NCI-H187 treated with DMSO at 0.1 percent for 48 hours (cell line): ENCODE measurements at regions not wholly inside any gene's neighbourhood (a gene's known extent, or its start where the extent isn't known, plus 50 kb on each side); places are given as distances from the start of the nearest gene placed in this dataset.
"Not testable (repeated sequence)": the region's sequence is repeated elsewhere in the genome, so short reads cannot be mapped to it uniquely, and the experiment has no call there.

ENCODE experiments used
- DNase-seq: peaks from one replicate; lab custom pipeline; 2025; lab: John Stamatoyannopoulos, UW

DNA sequence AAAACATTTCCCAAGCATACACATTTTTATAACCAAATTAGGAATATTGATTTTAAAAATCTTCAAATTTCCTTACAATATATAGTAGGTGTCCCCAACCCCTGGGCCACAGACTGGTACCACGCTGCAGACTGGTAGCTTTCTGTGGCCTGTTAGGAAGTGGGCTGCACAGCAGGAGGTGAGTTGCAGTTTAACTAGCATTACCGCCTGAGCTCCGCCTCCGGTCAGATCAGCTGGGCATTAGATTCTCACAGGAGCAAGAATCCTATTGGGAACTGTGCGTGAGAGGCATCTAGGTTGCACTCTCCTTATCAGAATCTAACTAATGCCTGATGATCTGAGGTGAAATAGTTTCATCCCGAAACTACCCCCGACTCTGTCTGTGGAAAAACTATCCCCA is 62.1 kb downstream of the ZWINT start:
- no peak for DNase-seq

DNA sequence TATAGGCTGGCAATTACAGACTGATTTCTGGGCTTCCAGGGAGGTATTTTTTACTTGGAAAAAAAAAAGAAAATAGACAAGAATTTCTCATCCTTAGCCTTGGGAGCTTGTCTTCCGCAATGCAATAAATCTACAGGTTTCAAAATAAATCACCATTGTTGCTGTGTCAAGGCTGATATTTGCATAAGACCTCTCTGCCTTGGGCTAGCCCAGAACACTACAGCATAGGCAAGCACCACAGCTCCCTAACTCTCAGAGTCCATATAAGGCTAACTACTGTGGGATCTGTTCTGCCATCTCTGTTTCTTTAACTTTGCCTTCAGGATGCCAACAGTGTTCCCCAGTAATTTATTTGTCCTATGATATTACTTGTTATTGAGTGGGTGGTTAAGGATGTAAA is 64.4 kb downstream of the ZWINT start:
- DNase-seq: no peak

DNA sequence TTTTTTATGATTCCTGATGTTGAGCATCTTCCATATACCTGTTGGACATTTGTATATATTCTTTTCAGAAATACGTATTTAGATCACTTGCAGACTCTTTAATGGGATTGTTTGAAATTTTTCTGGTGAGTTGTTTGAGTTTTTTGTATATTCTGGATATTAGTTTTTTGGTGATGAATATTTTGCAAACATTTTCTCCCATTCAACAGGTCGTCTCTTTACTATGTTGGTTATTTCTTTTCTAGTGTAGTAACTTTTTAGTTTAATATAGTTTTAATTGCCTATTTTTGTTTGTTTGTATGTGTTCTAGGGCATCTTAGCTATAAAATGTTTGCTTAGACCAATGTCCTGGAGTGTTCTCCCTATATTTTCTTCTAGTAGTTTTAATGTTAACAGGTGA is 72.7 kb downstream of the ZWINT start:
- DNase-seq: no peak

DNA sequence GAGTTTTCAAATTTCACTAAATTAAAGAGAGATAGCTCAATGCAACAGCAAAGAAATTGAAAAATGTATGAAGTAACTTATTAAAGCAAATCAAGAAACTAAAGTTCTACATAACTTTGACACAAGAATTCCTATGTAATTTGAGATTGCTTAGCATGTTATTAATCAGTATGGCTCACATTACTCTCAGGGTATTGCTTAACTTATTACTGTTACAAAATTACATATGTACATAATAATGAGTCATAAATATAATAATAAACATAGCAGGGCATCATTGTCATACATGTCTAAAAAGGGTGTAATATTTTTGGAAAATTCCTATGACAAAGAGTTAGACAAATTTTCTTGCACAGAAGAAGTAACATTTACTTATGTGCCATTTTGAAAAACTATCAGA is 75.0 kb downstream of the ZWINT start:
- DNase-seq: no peak

DNA sequence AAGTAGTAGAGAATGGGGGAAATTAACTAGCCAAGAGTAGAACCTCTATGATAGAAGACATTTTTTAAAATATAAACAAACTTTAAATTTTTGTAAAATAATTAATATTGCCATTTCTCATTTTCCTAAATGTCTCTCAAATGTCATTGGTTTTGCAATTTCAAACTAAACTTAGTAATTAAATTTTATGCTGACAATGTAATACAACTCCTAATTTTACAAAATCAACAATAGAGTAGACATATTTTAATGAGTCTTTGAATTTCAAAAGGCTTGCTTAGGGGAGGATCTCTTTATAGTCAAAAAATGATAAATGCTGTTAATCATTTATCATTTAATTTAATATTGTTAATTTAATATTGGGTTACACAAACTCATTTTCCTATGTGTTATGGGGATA is 81.8 kb downstream of the ZWINT start:
- DNase-seq: no peak

DNA sequence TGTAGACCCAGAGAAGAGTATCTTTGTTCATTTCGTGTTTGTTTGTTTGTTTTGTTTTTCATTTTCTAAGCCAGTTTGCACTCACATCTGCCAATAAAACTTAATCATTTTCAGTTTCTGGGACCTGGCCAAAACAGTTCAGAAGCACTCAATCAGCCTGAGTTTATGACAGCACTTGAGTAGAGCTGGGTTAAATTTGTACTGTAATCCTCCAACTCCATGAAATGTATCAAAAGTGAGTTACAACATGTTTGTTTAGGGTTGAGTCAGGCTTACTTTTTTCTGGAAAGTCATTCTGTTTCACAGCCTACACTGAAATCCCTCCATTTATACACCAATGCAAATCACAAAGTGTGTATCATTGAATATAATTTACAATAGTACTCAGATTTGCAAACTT is 91.9 kb downstream of the ZWINT start:
- DNase-seq: no peak

DNA sequence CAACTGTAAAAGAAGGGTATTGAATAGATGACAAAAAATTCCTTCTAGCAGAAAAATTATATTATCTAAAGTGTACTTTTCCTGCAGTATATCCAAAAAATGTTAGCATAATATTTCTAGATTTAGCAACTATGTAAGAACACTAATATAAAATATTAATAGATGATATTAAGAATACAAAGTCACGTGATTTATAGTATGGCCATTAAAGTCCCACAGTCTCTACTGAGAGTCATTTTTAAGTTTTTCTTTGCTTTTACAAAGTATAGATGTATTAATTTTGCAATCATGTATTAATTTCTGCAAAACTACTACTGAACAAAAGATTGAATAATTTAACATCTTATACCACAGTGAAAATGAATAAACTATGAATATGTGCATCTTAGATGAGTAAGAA is 94.9 kb downstream of the ZWINT start:
- no peak for DNase-seq

DNA sequence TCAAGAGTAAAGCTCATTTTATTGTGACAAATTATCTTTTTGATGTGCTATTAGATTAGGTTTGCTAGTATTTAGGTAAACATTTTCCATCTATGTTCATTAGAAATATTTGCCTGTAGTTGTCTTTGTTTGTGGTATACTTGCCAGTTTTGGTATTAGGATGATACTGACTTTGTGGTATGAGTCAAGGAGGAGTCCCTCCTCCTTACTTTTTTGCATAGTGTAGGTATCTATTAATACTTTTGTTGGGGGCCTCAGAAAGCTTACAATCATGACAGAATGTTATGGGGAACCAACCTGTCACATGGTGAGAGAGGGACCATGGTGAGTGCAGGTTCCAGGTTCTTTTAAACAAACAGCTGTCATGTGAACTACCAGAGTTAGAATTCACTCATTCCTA is 102.1 kb downstream of the ZWINT start:
- no peak for DNase-seq

DNA sequence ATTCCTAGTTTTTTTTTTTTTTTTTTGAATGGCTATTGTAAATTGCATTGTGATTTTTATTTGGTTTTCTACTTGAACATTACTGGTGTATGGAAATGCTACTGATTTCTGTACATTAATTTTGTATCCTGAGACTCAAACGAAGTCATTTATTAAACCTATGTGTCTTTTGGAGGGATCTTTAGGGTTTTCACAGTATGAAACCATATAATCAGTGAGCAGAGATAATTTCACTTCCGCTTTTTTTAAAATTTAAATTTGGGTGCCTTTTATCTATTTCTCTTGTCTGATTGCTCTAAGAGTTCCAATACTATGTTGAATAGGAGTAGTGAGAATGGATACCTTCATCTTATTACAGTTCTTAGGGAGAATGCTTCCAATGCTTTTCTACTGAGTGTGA is 102.7 kb downstream of the ZWINT start:
- DNase-seq: no peak

DNA sequence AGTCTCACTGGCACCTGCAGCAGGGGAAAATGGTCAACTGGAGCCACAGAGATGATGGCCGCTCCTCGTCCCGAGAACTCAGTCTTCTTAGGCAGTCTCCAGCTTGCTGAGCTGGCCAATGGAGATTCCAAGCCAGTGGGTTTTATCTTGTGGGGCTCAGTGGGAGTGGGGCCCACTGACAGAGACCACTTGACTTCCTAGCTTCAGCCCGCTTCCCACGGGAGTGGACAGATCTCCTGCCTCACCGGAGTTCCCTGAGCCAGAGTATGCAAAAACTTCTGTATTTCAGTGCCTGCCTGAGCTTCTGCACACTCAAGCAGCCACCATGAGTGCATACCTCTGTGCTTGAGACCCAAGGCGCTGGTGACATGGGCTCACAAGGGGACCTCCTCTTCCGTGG is 105.8 kb downstream of the ZWINT start:
- DNase-seq: no peak

DNA sequence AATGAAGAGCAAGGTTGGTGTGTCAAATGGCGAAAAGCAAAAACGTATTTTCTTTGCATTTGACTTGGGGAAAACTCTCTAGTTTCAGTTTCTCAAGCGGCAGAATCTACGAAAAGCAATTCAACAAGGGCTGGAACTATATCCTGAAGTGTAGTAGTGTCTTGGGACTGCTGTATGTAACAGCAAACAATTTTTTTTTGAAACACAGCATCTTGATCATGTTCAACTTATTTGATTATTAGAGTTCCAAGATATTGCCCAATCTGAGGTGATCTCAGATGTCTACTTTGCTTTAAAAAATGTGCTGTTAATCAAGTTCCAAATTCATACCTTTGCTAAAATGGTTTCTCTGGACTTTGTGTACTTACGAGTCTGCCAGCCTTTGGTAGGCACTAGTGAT is 120.6 kb downstream of the ZWINT start:
- DNase-seq: no peak

DNA sequence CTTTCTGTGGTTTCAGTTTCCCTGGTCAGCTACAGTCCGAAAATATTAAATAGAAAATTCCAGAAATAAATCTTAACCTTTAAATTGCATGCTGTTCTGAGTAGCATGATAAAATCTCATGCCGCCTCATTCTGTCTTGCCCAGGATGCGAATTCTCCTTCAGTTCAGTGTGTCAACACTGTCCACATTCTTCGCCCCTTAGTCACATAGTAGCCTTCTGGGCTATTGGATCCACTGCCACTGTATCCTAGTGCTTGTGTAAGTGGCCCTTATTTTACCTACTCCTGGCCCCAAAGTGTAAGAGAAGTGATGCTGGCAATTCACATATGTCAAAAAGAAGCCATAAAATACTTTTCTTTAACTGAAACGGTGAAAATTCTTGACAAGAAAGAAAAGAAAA is 129.6 kb downstream of the ZWINT start:
- DNase-seq: no peak

DNA sequence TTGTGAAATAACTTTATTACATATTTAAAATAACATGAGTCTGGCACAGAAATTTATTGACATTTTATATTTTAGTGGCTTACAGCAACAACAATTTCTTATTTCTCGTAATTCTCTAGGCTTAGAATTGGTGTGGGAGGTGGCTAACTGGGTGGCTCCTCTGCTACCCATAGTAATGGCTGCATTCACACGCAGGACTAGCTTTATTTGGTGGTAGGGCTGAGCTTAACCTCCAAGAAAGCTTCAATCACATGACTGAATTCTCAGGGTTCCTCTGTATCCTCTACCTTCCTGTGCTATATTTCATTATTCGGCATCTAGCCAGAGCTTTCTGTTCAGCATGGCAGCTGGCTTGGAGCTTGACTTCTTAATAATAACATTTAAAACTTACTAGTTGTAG is 138.8 kb downstream of the ZWINT start:
- DNase-seq: no peak

DNA sequence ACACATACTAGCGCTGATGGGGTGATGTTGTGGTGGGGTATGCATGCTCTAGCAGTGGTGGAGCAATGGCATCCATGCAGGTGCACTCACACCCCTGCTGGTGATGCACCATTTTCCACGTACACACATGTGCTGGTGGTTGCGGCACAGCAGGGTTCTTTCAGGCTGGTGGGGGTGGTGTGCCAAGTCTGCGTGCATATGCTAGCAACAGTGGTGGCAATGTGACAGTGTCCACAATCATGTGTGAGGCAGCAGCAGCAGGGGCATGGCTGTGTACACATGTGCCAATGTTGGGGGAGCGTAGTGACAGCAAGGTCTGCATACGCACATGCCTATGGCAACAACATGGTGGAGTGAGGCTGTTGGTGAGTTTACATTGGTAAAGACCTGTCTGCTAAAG is 148.1 kb downstream of the ZWINT start:
- DNase-seq: no peak

DNA sequence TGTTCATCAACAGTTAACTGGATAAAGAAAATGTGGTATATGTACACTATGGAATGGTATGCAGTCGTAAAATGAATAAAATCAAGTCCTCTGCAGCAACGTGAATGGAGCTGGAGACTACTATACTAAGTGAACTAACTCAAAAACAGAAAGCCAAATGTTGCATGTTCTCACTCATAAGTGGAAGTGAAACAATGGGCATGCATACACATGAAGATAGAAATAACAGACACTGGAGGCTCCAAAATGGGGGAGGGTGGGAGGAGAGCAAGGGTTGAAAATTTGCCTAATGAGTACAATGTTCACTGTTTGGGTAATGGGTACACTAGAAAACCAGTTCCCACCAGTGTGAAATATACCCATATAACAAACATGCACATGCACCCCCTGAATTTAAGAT is 179.5 kb downstream of the ZWINT start:
- no peak for DNase-seq

DNA sequence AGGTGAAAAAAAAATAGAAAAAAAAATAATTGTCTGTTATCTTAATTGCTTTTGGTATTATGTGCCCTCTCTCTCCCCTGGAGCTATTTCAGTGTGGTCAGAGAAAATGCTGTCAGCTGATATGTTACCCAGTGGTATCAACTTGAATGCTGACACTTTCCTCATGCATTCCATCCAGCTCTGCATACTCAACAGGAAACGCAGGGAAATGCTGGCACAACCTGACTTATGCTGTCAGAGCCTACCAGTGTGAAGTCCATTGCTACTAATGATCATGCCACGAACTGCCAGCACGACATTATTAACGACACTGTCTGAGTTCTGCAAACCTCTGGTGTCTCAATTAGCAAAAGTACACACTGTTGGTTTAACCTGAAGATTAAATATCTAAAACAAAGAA is 182.8 kb downstream of the ZWINT start:
- DNase-seq: no peak

DNA sequence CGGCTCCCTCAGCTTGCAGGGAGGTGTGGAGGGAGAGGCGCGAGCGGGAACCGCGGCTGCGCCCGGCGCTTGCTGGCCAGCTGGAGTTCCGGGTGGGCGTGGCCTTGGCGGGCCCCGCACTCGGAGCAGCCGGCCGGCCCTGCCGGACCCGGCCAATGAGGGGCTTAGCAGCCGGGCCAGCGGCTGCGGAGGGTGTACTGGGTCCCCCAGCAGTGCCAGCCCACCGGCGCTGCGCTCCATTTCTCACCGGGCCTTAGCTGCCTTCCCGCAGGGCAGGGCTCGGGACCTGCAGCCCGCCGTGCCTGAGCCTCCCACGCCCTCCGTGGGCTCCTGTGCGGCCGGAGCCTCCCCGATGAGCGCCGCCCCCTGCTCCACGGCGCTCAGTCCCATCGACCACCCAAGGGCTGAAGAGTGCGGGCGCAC is 206.0 kb downstream of the ZWINT start:
- not testable (repeated sequence) for DNase-seq

DNA sequence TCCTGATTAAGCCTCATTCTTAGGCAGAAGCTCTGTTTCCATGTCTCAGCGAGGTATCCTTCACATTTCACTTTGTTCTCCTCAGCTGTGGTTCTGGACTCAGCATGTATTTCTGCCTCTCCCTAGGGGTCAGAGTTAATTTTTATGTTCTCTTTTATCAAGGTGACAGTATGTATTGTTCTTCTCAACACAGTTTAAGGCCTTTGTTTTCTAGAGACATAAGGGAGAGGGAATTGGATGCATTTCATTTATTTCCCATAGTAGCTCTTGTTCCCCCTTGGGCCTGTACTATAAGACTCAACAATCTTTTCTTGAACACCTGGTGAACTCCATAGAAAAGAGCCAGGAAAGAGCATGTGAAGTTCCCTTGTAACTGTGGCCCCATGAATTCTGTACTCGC is 214.3 kb downstream of the ZWINT start:
- no peak for DNase-seq

DNA sequence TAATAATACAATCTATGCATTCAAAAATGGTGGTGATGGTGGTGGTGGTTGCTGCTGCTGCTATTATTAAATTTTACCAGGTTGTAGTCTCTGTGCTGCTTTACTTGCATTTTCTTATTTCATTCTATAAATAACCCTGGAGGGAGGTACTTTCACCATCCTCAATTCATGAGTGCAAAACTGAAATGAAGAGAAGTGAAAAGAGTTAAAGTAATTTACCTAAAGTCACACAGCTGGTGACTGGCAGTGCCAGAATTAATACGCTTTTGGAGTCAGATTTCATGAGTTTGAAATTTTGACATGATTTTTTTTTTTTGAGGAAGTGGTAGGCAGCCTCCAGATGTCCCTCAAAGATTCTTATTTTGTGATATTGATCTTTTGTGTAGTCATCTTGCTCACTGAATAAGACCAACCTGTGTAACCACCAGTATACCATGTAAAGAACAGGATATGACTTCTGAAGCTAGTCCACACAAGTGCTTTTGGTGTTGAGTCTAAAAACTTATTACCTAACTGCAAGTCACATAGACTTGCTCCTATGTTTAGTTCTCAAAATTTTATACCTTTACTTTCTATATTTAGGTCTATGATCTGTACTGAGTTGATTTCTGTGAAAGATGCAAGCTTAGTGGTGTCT is 218.8 kb downstream of the ZWINT start:
- DNase-seq: no peak

DNA sequence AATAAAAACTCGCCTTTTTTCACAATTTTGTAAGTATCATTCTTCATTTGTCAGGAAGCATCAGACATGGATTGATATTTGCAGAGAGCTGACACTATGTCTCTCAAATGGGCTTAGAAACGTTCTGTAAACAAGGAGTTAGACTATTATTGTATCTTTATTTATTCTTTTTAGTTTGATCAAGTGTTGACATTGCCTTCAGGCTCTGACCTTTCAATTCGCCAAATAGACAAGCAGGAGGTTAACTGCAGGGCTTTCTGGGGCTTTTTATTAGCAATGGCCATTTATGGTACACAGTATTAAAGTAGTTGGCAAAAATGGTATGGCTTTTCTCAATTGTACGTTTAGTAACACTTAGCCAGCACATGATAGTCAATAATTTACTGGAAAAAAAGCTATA is 221.7 kb downstream of the ZWINT start:
- no peak for DNase-seq

DNA sequence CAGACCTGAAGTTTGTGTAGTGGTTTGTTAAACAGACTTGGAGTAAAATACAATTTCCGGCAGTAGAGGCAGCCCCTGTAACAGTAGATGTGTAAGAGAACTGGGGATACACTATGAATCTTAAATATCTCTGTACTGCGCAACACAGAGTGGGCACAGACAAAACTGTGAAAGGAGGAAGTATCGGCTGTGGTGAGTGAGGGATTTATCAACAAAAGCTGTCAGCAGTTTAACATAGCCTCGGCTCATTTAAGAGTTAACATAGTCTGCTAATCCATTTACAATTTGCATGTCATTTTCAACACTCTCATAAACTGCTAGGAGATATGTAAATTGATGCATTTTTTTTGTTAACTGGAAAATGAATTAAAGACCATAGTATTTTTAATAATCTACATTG is 225.2 kb downstream of the ZWINT start:
- no peak for DNase-seq

DNA sequence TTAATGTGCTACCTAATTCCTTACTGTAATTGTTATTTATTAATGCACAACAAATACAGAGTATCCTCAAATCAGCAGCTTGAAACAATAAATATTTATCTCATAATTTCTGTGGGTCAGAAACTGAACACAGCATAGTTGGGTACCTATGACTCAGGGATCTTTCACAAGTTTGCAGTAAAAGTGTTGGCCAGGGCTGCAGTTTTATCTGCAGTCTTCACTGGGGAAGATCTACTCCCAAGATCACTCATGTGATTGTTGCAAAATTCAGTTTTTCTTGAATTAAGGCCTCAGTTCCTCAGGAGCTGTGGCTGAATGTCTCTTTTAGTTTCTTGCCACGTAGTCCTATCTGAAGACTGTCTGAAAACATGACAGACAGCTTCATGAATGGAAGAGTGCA is 237.8 kb downstream of the ZWINT start:
- no peak for DNase-seq

DNA sequence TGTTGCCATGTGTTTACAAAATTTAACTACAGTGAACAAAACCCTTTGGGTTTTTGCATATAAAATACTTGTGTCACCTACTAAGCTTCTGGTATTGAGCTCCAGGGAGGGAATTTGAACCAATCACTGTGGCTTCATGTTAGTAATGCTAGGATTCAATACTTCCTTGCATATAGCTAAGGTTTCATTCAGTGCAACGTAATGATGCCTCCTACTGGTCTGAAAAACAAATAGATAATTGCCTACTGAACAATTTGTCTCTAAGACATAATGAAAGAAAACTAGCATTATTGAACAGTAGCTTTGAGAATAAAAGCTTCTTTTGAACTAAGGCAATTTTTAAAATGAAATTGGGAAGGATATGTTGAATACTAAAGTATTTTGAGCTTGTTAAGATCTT is 244.4 kb downstream of the ZWINT start:
- DNase-seq: no peak

DNA sequence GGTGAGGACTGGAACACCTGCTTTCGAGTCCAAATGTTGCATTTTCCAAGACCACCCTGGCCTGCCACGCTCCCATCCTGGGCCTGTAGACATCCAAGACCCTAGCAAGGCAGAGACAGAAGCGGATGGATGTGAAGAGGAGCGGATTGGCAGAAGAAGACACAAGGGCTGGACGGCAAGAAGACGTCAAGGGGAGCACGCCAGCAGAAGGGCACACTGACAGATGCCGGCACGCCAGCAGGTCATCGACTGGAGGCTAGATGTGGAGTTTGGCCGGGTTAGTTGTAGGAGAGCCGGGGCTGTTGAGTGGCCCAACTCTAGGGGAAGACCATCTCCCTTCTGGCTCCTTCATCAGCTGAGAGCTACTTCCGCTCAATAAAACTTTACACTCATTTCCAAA is 251.6 kb downstream of the ZWINT start:
- no peak for DNase-seq

DNA sequence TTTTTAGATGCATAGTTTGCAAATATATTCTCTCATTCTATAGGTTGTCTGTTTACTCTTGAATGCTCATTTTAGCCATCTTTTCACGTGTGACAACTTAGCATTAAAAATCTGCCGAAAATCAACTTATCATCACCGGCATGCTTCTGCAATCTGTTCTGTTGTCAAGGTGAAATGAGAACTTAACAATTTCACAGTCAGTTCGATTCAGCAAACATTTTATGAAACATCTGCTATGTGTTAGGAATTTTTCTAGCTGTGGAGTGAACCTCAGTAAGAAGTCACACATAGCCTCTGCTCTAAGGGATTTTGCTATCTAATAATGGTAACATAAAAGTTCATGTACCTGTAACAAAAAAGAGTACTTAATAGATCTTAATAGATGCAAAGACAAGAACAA is 256.1 kb downstream of the ZWINT start:
- DNase-seq: no peak
